Upper lobe of left lung (tissue), 6 donors: ENCODE measurements at regions not wholly inside any gene's neighbourhood (a gene's known extent, or its start where the extent isn't known, plus 50 kb on each side); places are given as distances from the start of the nearest gene placed in this dataset.

Experiments used
- ATAC-seq, 2 donors: fragments of 200-7000 bp; cut with Tn5 transposase; one replicate each; pipeline ENCODE4 v1.9.1; 2022; ENCODE audit warnings: mild to moderate bottlenecking in 2 of 2, moderate library complexity in 2 of 2; ENCODE audit not compliant: low FRiP score in 2 of 2
- DNase-seq, 2 donors: peaks; one replicate each; pipeline ENCODE4 v3.0.0-alpha.2; 2019 to 2020
- H3K27ac ChIP-seq, 4 donors: fragments of 200-600 bp; sonication (generic); one replicate each; pipeline ENCODE4 v1.5.1; 2016 to 2019
- H3K27me3 ChIP-seq, 4 donors: fragments of 200-600 bp; sonication (generic); one replicate each; pipeline ENCODE4 v1.5.1; 2017 to 2019
- H3K36me3 ChIP-seq, 4 donors: fragments of 200-600 bp; sonication (generic); one replicate each; pipeline ENCODE4 v1.5.1; 2016 to 2019
- H3K4me1 ChIP-seq, 4 donors: fragments of 200-600 bp; sonication (generic); one replicate each; pipeline ENCODE4 v1.5.1; 2018 to 2019
- H3K4me3 ChIP-seq, 4 donors: fragments of 200-600 bp; sonication (generic); one replicate each; pipeline ENCODE4 v1.5.1; 2017 to 2019; ENCODE audit warnings: mild to moderate bottlenecking in 2 of 4, moderate library complexity in 1 of 4
- H3K9me3 ChIP-seq, 4 donors: fragments of 200-600 bp; sonication (generic); one replicate each; pipeline ENCODE4 v1.5.1; 2018 to 2019
- CTCF ChIP-seq, 6 experiments: fragments of 450-650 bp in 4 of 6; fragments of 200-600 bp in 2 of 6; sonication (generic) in 2 of 6; IDR thresholded peaks; one replicate each; pipeline ENCODE4 v1.5.1; 2016 to 2019; ENCODE audit warnings: antibody characterized with exemption in 6 of 6
- EP300 ChIP-seq, 4 donors: sonication (generic); formaldehyde crosslinking; IDR thresholded peaks; one replicate each; pipeline ENCODE4 v1.5.1; 2017; ENCODE audit warnings: antibody characterized with exemption in 4 of 4, control low read depth in 2 of 4
- POLR2A ChIP-seq, 4 donors: fragments of 450-650 bp; IDR thresholded peaks; one replicate each; pipeline ENCODE4 v1.5.1; 2016 to 2017; ENCODE audit warnings: antibody characterized with exemption in 4 of 4, mild to moderate bottlenecking in 2 of 4
- POLR2AphosphoS5 ChIP-seq, 2 donors: sonication (generic); formaldehyde crosslinking; IDR thresholded peaks; one replicate each; pipeline ENCODE4 v1.5.1; 2017; ENCODE audit warnings: antibody characterized with exemption in 2 of 2
- WGBS, 2 donors: methylation state at CpG; one replicate each; pipeline ENCODE4 v1.1.5; 2017 to 2018; 5-methylcytosine and 5-hydroxymethylcytosine counted together
- donor health status: DM: no; HTN: no; CAD: no; lungs with moderate emphysema.
- donor health status: DM: no; HTN: yes; CAD: no; lungs with severe emphysema.

DNA sequence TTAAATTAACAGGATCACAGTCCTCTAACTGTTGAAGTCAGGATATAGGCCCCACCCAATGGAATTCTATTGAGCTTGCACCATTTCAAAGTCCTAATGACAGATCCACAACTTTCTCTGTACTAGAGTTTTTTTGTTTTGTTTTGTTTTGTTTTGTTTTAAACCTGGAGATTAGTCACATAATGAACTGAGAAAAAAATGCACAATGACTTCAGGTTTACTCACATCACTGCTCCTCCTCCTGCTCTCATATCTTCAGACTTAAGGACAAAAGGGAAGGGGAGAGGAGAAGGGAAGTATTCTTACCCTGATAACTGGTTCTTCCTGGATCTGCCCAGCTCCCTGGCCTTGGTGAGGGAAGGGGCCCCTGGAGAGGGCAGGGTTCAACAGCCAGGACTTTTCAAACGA lies 208.2 kb upstream of the EPHA4 start:
- TF ChIP-seq POLR2A (IDR thresholded peaks at IDR 0.05) (no peak), POLR2AphosphoS5 (IDR thresholded peaks at IDR 0.05) (no peak), EP300 (IDR thresholded peaks at IDR 0.05) (no peak), CTCF (IDR thresholded peaks at IDR 0.05) (no peak)
- WGBS, 2 donors: 57 to 67% methylated on average over 1 of the region's 1 CpG

DNA sequence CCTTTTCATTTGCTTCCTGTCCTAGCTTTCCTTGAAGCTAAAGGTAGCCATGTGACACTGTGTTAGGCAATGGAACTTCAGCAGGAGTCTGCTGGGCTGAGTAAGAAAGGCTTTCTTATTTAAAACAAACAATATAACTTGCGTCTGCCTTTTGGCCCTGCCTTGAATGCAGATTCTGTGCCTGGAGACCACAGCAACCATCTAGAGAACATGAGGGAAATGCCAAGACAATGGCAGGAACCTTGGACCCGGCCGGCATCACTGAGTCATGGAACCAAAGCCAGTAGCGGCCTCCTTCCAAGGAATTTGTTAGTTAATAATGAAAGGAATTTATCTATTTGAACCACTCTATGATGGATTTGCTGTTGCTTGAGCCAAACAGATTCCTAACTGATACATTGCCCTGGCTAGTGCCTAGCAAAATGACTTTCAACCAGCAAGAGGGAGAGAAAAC lies 207.5 kb upstream of the EPHA4 start:
- H3K4me1 ChIP-seq: peaks cover 0 to 3% (median 1%) of the 10 kb centered on the region in 4 donors
- ATAC-seq: peak in 1 of 2 donors; percentile 58
- 49 to 54% methylated on average over 4 of the region's 4 CpGs for WGBS, 2 donors
- H3K27me3 ChIP-seq: no peaks in the 10 kb centered on the region
- H3K36me3 ChIP-seq: no peaks in the 10 kb centered on the region
- no peak overlapping the region for H3K27ac ChIP-seq
- H3K9me3 ChIP-seq: no peaks in the 10 kb centered on the region
- DNase-seq: no peak
- H3K4me3 ChIP-seq: no peak overlapping the region
- TF ChIP-seq POLR2A (IDR thresholded peaks at IDR 0.05) (no peak), POLR2AphosphoS5 (IDR thresholded peaks at IDR 0.05) (no peak), CTCF (IDR thresholded peaks at IDR 0.05) (no peak), EP300 (IDR thresholded peaks at IDR 0.05) (no peak)

More for the DNA sequence above, 208.2 kb upstream of the EPHA4 start:
- ATAC-seq: no peak
- no peak for DNase-seq
- Histone ChIP-seq H3K27ac (no peak overlapping the region), H3K27me3 (no peaks in the 10 kb centered on the region), H3K36me3 (no peaks in the 10 kb centered on the region), H3K9me3 (no peaks in the 10 kb centered on the region), H3K4me3 (no peak overlapping the region), H3K4me1 (peaks cover 0 to 3% (median 1%) of the 10 kb centered on the region in 4 donors)

DNA sequence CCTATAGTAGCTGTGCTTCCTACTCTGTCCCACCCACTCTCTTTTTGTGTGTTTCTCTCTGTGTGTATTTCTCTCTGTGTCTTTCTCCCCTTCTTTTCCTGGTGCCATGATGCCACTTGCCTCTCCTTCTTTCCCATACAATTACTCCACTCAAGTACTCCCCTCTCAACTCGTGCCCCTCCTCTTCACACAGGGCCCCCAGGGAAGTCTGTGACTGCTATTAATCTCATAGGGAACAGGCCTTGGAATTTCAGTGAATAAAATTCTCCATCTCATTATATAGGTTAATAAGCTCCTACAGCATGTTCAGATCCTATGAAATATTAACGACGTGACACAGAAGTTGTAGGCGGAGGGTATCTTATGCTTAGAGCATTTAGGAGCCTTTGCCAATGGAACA lies 205.9 kb upstream of the EPHA4 start:
- TF ChIP-seq CTCF (IDR thresholded peaks at IDR 0.05) (no peak), POLR2AphosphoS5 (IDR thresholded peaks at IDR 0.05) (no peak), EP300 (IDR thresholded peaks at IDR 0.05) (no peak), POLR2A (IDR thresholded peaks at IDR 0.05) (no peak)
- Histone ChIP-seq H3K9me3 (no peaks in the 10 kb centered on the region), H3K4me1 (peaks cover 0 to 3% (median 1%) of the 10 kb centered on the region in 4 donors), H3K27me3 (no peaks in the 10 kb centered on the region), H3K36me3 (no peaks in the 10 kb centered on the region), H3K27ac (no peak overlapping the region), H3K4me3 (no peak overlapping the region)
- no peak for ATAC-seq
- DNase-seq: no peak
- WGBS, 2 donors: 81 to 84% methylated on average over 4 of the region's 4 CpGs

- no peak overlapping the region for H3K27ac ChIP-seq
- 74 to 97% methylated on average over 1 of the region's 1 CpG for WGBS, 2 donors
- no peak for ATAC-seq
Measured at GRCh38 chr2:221777119-221777518, 205.0 kb upstream of the EPHA4 start.

More at GRCh38 chr2:221777119-221777518, 205.0 kb upstream of the EPHA4 start:
- Histone ChIP-seq H3K36me3 (no peaks in the 10 kb centered on the region), H3K9me3 (no peaks in the 10 kb centered on the region), H3K4me1 (peaks cover 0 to 3% (median 1%) of the 10 kb centered on the region in 4 donors), H3K4me3 (no peak overlapping the region), H3K27me3 (no peaks in the 10 kb centered on the region)
- no peak for DNase-seq
- TF ChIP-seq EP300 (IDR thresholded peaks at IDR 0.05) (no peak), POLR2A (IDR thresholded peaks at IDR 0.05) (no peak), POLR2AphosphoS5 (IDR thresholded peaks at IDR 0.05) (no peak), CTCF (IDR thresholded peaks at IDR 0.05) (no peak)
